ENCODE measurements at regions not wholly inside any gene's neighbourhood (a gene's known extent, or its start where the extent isn't known, plus 50 kb on each side); places are given as distances from the start of the nearest gene placed in this dataset.

DNA sequence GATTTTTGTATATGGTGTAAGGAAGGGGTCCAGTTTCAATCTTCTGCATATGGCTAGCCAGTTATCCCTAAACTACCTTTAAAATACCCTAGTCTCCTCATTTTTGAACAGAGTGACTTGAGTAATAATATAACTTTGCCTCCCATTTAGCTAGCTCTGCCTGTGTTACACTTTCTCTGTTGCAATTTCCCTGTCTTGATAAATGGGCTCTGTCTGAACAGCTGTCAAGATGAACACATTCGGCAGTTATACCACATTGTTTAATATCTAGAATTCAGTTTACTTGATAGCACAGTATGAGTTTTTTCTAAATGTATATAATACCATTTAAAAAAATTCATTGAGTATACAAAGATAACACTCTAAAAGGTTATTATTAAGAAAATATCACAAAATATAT lies 562.9 kb upstream of the FTMT start:
- no peak for TF ChIP-seq GATA3 (IDR thresholded peaks at IDR 0.05; ENCODE audit: low read depth, low read length)
- no peak for TF ChIP-seq GATA2 (IDR thresholded peaks at IDR 0.05; ENCODE audit: low read depth, low read length)

Data from SH-SY5Y (cell line).